Esophagus squamous epithelium (tissue), 5 donors: ENCODE measurements at regions not wholly inside any gene's neighbourhood (a gene's known extent, or its start where the extent isn't known, plus 50 kb on each side); places are given as distances from the start of the nearest gene placed in this dataset.

ENCODE experiments used
- DNase-seq: peaks from one replicate; lab custom pipeline; 2025; lab: John Stamatoyannopoulos, UW
- H3K27ac ChIP-seq, 4 donors: fragments of 200-600 bp; sonication (generic); one replicate each; pipeline ENCODE4 v1.5.1; 2016 to 2019; ENCODE audit warnings: mild to moderate bottlenecking in 1 of 4
- H3K27me3 ChIP-seq, 4 donors: fragments of 200-600 bp; sonication (generic); 1 replicate in 3 of 4; 2 replicates in 1 of 4; pipeline versions ENCODE4 v1.5.1 to v1.6.0; 2017 to 2021; ENCODE audit warnings: antibody characterized with exemption in 1 of 4
- H3K36me3 ChIP-seq, 3 donors: fragments of 200-600 bp; sonication (generic); one replicate each; pipeline ENCODE4 v1.5.1; 2016 to 2019
- H3K4me1 ChIP-seq, 3 donors: fragments of 200-600 bp; sonication (generic); one replicate each; pipeline ENCODE4 v1.5.1; 2017 to 2019
- H3K4me3 ChIP-seq, 4 donors: fragments of 200-600 bp; sonication (generic); 1 replicate in 3 of 4; 2 replicates in 1 of 4; pipeline ENCODE4 v1.5.1; 2016 to 2019; ENCODE audit warnings: mild to moderate bottlenecking in 2 of 4, moderate library complexity in 1 of 4
- H3K9me3 ChIP-seq, 3 donors: fragments of 200-600 bp; sonication (generic); one replicate each; pipeline ENCODE4 v1.5.1; 2016 to 2019
- CTCF ChIP-seq, 6 experiments: fragments of 450-650 bp in 4 of 6; fragments of 200-600 bp in 2 of 6; sonication (generic) in 2 of 6; IDR thresholded peaks; one replicate each; pipeline ENCODE4 v1.5.1; 2016 to 2019; ENCODE audit warnings: antibody characterized with exemption in 6 of 6, mild to moderate bottlenecking in 4 of 6, moderate library complexity in 4 of 6
- POLR2A ChIP-seq, 4 donors: fragments of 450-650 bp; IDR thresholded peaks; one replicate each; pipeline ENCODE4 v1.6.1; 2017; ENCODE audit warnings: antibody characterized with exemption in 4 of 4, mild to moderate bottlenecking in 4 of 4, moderate library complexity in 3 of 4
- WGBS, 2 donors: methylation state at CpG; one replicate each; pipeline ENCODE4 v1.1.5; 2018; 5-methylcytosine and 5-hydroxymethylcytosine counted together
- intact Hi-C: fragments of 100-400 bp; cut with DNase I; formaldehyde crosslinking; loops from one replicate; pipeline ENCODE4 v1.15.0; 2022
- donor health status: DM: yes; HTN: yes; CAD: no.

GRCh38 chr10:120314442-120314841 is 142.6 kb upstream of the PLPP4 start:
- WGBS, 2 donors, result 17 to 50% methylated on average over 1 of the region's 1 CpG
- Histone ChIP-seq H3K27ac (no peak overlapping the region), H3K4me3 (no peak overlapping the region), H3K36me3 (no peaks in the 10 kb centered on the region), H3K27me3 (no peaks in the 10 kb centered on the region), H3K4me1 (no peaks in the 10 kb centered on the region), H3K9me3 (no peaks in the 10 kb centered on the region)
- no peak for TF ChIP-seq POLR2A (IDR thresholded peaks at IDR 0.05)
- no peak for DNase-seq
- intact Hi-C loops, result no loop called here

DNA sequence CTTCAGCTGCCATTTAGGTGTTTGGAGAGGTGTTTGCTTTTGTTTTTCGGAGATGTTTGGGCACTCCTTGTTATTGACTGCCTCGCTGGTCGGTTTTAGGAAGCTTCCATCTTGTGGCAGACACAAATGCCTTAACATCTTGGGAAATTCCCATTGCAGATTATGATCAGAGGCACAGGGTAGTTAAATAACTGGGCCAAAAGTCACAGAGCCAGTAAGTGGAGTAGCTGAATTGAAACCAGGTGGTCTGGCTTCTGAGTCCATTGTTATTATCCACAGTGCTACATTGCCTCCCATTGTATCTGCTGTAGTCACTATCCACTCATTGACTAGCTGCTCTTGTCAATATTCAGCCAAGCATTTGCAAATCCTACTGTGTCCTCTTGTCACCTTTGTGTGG is 138.2 kb upstream of the PLPP4 start:
- TF ChIP-seq CTCF (IDR thresholded peaks at IDR 0.05) (no peak), POLR2A (IDR thresholded peaks at IDR 0.05) (no peak)
- WGBS, 2 donors, result 70 to 79% methylated on average over 3 of the region's 3 CpGs
- no peak for DNase-seq
- Histone ChIP-seq H3K4me1 (no peaks in the 10 kb centered on the region), H3K27ac (no peak overlapping the region), H3K4me3 (no peak overlapping the region), H3K27me3 (no peaks in the 10 kb centered on the region), H3K9me3 (no peaks in the 10 kb centered on the region), H3K36me3 (no peaks in the 10 kb centered on the region)
- intact Hi-C loops, result no loop called here

DNA sequence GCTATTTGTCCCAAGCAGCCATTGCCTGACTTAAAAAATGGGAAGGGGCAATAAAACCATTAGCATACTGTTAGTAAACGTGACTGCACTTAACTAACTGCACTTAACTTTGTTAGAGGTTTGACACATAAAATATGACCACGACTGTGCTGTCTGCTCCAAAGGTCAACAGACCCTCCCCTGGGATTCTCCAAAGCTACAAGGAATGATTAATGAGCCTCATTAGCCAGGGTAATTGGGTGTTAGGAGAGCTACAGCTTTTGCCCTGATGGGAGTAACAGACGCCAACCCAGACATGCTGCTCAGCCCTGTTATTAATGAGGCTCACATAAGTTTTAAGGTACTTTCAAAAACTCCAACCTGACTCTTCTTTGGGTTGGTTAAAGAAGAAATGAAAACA is 129.4 kb upstream of the PLPP4 start:
- WGBS, 2 donors, result 39 to 42% methylated on average over 3 of the region's 3 CpGs
- intact Hi-C loops, result no loop called here

DNA sequence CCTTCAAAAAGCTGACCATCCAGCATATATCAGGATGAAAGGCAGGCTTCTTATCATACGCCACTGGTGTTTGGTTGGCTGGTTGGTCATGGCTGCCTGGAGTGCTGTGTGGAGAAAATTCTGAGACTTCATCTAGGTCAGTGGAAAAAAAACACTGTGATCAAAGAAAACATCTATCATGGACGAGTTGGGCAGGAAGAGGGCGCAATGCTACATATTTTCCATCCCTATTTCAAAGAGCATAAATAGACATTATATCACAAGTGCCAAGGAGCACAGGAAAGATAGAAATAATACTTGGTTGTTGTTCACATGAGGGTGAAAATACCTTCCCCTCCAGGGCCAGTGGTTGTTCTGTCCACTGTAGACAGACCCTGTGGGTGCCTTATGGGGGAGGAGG is 128.4 kb upstream of the PLPP4 start:
- Histone ChIP-seq H3K4me3 (no peak overlapping the region), H3K9me3 (no peaks in the 10 kb centered on the region), H3K36me3 (no peaks in the 10 kb centered on the region), H3K4me1 (no peaks in the 10 kb centered on the region), H3K27me3 (no peaks in the 10 kb centered on the region), H3K27ac (no peak overlapping the region)
- 69 to 79% methylated on average over 3 of the region's 3 CpGs for WGBS, 2 donors
- TF ChIP-seq CTCF (IDR thresholded peaks at IDR 0.05) (no peak), POLR2A (IDR thresholded peaks at IDR 0.05) (no peak)
- intact Hi-C loops, result no loop called here
- DNase-seq, result no peak

More for the DNA sequence above, 129.4 kb upstream of the PLPP4 start:
- Histone ChIP-seq H3K4me3 (no peak overlapping the region), H3K9me3 (no peaks in the 10 kb centered on the region), H3K27ac (no peak overlapping the region), H3K4me1 (no peaks in the 10 kb centered on the region), H3K27me3 (no peaks in the 10 kb centered on the region), H3K36me3 (no peaks in the 10 kb centered on the region)
- DNase-seq, result no peak
- no peak for TF ChIP-seq CTCF (IDR thresholded peaks at IDR 0.05)
- no peak for TF ChIP-seq POLR2A (IDR thresholded peaks at IDR 0.05)

GRCh38 chr10:120335553-120335952 is 121.5 kb upstream of the PLPP4 start:
- Histone ChIP-seq H3K27ac (no peak overlapping the region), H3K4me3 (no peak overlapping the region), H3K9me3 (no peaks in the 10 kb centered on the region), H3K27me3 (no peaks in the 10 kb centered on the region), H3K4me1 (no peaks in the 10 kb centered on the region), H3K36me3 (no peaks in the 10 kb centered on the region)
- no peak for DNase-seq
- 52 to 65% methylated on average over 3 of the region's 3 CpGs for WGBS, 2 donors
- TF ChIP-seq POLR2A (IDR thresholded peaks at IDR 0.05), result no peak
- no peak for TF ChIP-seq CTCF (IDR thresholded peaks at IDR 0.05)
- intact Hi-C loops, result no loop called here

DNA sequence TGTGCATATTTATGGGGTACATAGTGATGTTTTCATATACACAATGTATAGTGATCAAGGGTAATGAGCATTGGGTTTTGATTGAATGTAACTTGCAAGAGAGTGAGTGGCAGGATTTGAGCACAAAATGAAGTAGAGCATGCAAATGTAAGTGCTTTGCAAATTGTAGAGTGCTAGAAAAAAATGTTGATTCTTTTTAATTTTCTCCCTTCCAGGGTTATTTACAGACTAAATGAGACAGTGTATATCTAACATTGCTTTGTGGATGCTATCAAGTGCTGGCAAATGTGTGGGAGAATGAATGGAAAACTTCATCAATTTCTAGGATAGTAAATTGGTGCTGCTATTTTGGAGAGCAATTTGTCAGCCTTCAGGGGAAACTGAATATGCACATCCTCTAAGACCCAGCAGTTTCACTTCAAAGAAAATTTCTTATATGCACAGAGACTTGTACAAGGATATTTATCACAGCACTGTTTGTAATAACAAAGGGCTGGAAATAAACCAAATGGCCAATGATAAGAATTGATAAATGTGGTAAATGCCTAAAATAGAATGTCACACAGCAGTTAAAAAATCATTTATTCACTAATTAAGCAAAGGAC is 120.6 kb upstream of the PLPP4 start:
- H3K9me3 ChIP-seq, result no peaks in the 10 kb centered on the region
- intact Hi-C loops, result no loop called here
- H3K36me3 ChIP-seq, result no peaks in the 10 kb centered on the region
- TF ChIP-seq CTCF (IDR thresholded peaks at IDR 0.05) (no peak), POLR2A (IDR thresholded peaks at IDR 0.05) (no peak)
- H3K27ac ChIP-seq, result no peak overlapping the region
- no peak overlapping the region for H3K4me3 ChIP-seq
- H3K4me1 ChIP-seq, result no peaks in the 10 kb centered on the region
- DNase-seq, result no peak
- no peaks in the 10 kb centered on the region for H3K27me3 ChIP-seq
